ENCODE measurements at regions not wholly inside any gene's neighbourhood (a gene's known extent, or its start where the extent isn't known, plus 50 kb on each side); places are given as distances from the start of the nearest gene placed in this dataset.

GRCh38 chr16:55102531-55102930 is 171.9 kb downstream of the IRX5 start:
- TF ChIP-seq CTCF (conservative IDR thresholded peaks at IDR 0.05; ENCODE audit: low read depth, low read length) (no peak), EZH2phosphoT487 (IDR thresholded peaks at IDR 0.05; ENCODE audit: borderline replicate concordance, low read length) (no peak), EZH2 (IDR thresholded peaks at IDR 0.05; ENCODE audit: low read length, unreplicated experiment) (no peak)
